Testis (tissue), 2 donors: ENCODE measurements at regions not wholly inside any gene's neighbourhood (a gene's known extent, or its start where the extent isn't known, plus 50 kb on each side); places are given as distances from the start of the nearest gene placed in this dataset.

Source experiments
- CTCF ChIP-seq, 3 experiments: fragments of 450-650 bp in 2 of 3; fragments of 200-600 bp in 1 of 3; sonication (generic) in 1 of 3; IDR thresholded peaks; one replicate each; pipeline ENCODE4 v1.5.1; 2016 to 2019; ENCODE audit warnings: antibody characterized with exemption in 3 of 3, mild to moderate bottlenecking in 2 of 3, moderate library complexity in 1 of 3
- POLR2A ChIP-seq: fragments of 450-650 bp; IDR thresholded peaks from one replicate; pipeline ENCODE4 v1.6.1; 2017; ENCODE audit warnings: antibody characterized with exemption, mild to moderate bottlenecking, moderate library complexity

DNA sequence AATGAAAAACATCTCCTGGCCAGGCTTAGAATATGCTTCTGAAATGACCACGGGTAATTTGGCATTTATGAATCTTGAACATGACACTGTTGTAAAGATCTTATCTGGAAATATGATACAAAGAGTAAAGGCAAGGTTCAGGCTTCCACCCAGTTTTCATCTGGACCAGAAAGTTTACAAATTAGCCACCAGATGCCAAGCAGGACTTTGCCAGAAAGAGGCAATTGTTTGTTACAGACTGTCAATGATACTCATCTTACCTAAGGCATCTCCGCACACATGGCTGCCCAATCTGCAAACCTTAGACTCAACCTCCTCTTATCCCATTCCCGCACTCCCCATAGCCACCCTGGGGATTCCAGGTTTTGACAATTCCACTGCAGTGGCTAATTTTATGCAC lies 795.3 kb downstream of the TYW1 start:
- no peak for TF ChIP-seq CTCF (IDR thresholded peaks at IDR 0.05)
- no peak for TF ChIP-seq POLR2A
